ENCODE measurements at regions not wholly inside any gene's neighbourhood (a gene's known extent, or its start where the extent isn't known, plus 50 kb on each side); places are given as distances from the start of the nearest gene placed in this dataset.

DNA sequence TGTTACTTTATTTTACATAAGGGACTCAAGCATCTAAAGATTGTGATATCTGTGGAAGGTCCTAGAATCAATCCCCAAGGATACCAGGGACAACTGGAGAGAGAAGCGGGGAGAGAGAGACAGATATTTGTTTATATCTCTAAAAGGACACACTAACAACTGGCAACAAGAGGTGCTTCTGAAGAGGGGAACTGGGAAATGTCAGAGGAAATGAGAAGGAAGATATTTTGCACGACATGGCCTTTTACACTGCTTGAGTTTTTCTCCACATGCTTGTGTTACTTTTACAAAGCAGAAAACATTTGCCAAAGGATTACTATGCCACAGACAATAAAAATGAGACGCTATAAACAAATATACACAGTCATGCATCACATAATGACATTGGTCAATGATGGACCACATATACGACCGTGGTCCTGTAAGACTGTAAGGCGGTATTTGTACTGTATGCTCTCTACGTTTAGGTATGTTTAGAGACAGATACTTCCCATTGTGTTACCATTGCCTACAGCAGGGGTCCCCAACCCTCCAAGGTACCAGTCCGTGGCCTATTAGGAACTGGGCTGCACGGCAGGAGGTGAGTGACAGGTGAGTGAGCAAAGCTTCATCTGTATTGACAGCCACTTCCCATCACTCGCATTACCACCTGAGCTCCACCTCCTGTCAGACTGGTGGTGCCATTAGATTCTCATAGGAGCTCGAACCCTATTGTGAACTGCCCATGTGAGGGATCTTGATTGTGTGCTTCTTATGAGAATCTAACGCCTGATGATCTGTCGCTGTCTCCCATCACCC lies 64.6 kb upstream of the PTPN1 start:
- H3K4me1 ChIP-seq (ENCODE audit: insufficient read depth, low read length, poor library complexity, severe bottlenecking), result peaks cover 8% of the 10 kb centered on the region

GRCh38 chr20:50446351-50447101 lies 63.7 kb upstream of the PTPN1 start:
- no peak for TF ChIP-seq EZH2phosphoT487 (IDR thresholded peaks at IDR 0.05; ENCODE audit: borderline replicate concordance)
- TF ChIP-seq CTCF (conservative IDR thresholded peaks at IDR 0.05; ENCODE audit: low read length), result no peak
- no peak overlapping the region for H3K4me2 ChIP-seq (ENCODE audit: low read depth, low read length, poor library complexity, severe bottlenecking)
- peaks cover 2% of the 10 kb centered on the region for H3K4me1 ChIP-seq (ENCODE audit: insufficient read depth, low read length, poor library complexity, severe bottlenecking)
- H3K9ac ChIP-seq (ENCODE audit: low read depth, low read length, poor library complexity, severe bottlenecking), result no peak overlapping the region
- H2AFZ ChIP-seq (ENCODE audit: low read length), result no peak overlapping the region
- no peaks in the 10 kb centered on the region for H3K36me3 ChIP-seq (ENCODE audit: insufficient read depth, low read length)
- H3F3A ChIP-seq (ENCODE audit: low read depth), result no peaks in the 10 kb centered on the region
- no peaks in the 10 kb centered on the region for H3K79me2 ChIP-seq (ENCODE audit: insufficient read depth, low read length)
- H4K20me1 ChIP-seq (ENCODE audit: insufficient read depth, low read length, poor library complexity, severe bottlenecking), result no peaks in the 10 kb centered on the region
- H3K27me3 ChIP-seq (ENCODE audit: insufficient read depth, low read length, poor library complexity, severe bottlenecking), result no peaks in the 10 kb centered on the region
- H3K4me3 ChIP-seq (ENCODE audit: low read length, poor library complexity, severe bottlenecking), result no peak overlapping the region
- no peaks in the 10 kb centered on the region for H3K9me3 ChIP-seq (ENCODE audit: insufficient read depth, low read depth, low read length)
- H3K9me2 ChIP-seq (replicated peaks; ENCODE audit: low read depth, low read length), result no peaks in the 10 kb centered on the region

More for the DNA sequence above, 64.6 kb upstream of the PTPN1 start:
- no peak overlapping the region for H3K9ac ChIP-seq (ENCODE audit: low read depth, low read length, poor library complexity, severe bottlenecking)
- no peaks in the 10 kb centered on the region for H3K9me2 ChIP-seq (replicated peaks; ENCODE audit: low read depth, low read length)
- H3K4me2 ChIP-seq (ENCODE audit: low read depth, low read length, poor library complexity, severe bottlenecking), result no peak overlapping the region
- no peaks in the 10 kb centered on the region for H3K36me3 ChIP-seq (ENCODE audit: insufficient read depth, low read length)
- no peaks in the 10 kb centered on the region for H3K9me3 ChIP-seq (ENCODE audit: insufficient read depth, low read depth, low read length)
- H3F3A ChIP-seq (ENCODE audit: low read depth), result no peaks in the 10 kb centered on the region
- no peak overlapping the region for H2AFZ ChIP-seq (ENCODE audit: low read length)
- H4K20me1 ChIP-seq (ENCODE audit: insufficient read depth, low read length, poor library complexity, severe bottlenecking), result no peaks in the 10 kb centered on the region
- no peak overlapping the region for H3K4me3 ChIP-seq (ENCODE audit: low read length, poor library complexity, severe bottlenecking)
- H3K79me2 ChIP-seq (ENCODE audit: insufficient read depth, low read length), result no peaks in the 10 kb centered on the region
- TF ChIP-seq CTCF (conservative IDR thresholded peaks at IDR 0.05; ENCODE audit: low read length) (no peak), EZH2phosphoT487 (IDR thresholded peaks at IDR 0.05; ENCODE audit: borderline replicate concordance) (no peak)
- H3K27me3 ChIP-seq (ENCODE audit: insufficient read depth, low read length, poor library complexity, severe bottlenecking), result no peaks in the 10 kb centered on the region

DNA sequence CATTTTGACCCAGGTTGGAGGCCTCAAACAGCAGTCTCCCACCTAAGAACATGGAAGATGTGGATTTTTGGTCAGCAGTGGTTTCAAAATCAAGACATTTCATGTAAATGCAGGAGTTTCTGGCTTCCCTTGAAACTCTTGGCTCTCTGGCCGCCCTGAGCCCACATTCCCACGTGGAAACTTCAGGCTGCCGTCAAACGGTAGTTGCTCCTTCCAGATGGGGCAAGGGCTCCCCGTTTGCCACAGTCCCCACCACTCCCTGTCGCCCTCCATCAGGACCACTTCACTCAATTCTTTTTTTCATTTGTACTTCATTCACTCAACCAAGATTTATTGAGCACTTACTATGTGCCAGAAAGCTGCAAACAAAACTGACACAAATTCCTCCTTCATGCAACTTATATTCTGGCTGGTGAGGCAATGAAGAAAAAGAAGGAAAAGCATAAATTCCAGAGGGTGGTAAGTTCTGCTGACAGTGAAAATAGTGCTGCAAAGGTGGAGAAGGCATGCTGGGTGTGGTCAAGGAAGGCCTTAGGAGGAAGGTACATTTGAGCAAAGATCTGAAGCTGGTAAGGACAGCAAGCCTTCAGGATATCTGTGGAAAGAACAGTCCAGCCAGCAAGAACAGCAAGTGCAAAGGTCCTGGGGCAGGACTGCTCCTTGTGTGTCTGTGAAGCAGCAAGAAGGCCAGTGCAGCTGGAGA lies 62.9 kb upstream of the PTPN1 start:
- TF ChIP-seq EZH2phosphoT487 (IDR thresholded peaks at IDR 0.05; ENCODE audit: borderline replicate concordance), result no peak
- no peak for TF ChIP-seq CTCF (conservative IDR thresholded peaks at IDR 0.05; ENCODE audit: low read length)

More for the DNA sequence above, 62.9 kb upstream of the PTPN1 start:
- no peaks in the 10 kb centered on the region for H3K27me3 ChIP-seq (ENCODE audit: insufficient read depth, low read length, poor library complexity, severe bottlenecking)
- H3F3A ChIP-seq (ENCODE audit: low read depth), result no peaks in the 10 kb centered on the region
- no peaks in the 10 kb centered on the region for H3K79me2 ChIP-seq (ENCODE audit: insufficient read depth, low read length)
- no peak overlapping the region for H3K4me2 ChIP-seq (ENCODE audit: low read depth, low read length, poor library complexity, severe bottlenecking)
- no peaks in the 10 kb centered on the region for H3K9me2 ChIP-seq (replicated peaks; ENCODE audit: low read depth, low read length)
- no peak overlapping the region for H2AFZ ChIP-seq (ENCODE audit: low read length)
- H3K9me3 ChIP-seq (ENCODE audit: insufficient read depth, low read depth, low read length), result no peaks in the 10 kb centered on the region
- no peaks in the 10 kb centered on the region for H3K36me3 ChIP-seq (ENCODE audit: insufficient read depth, low read length)
- H3K4me3 ChIP-seq (ENCODE audit: low read length, poor library complexity, severe bottlenecking), result no peak overlapping the region
- no peaks in the 10 kb centered on the region for H3K4me1 ChIP-seq (ENCODE audit: insufficient read depth, low read length, poor library complexity, severe bottlenecking)
- H3K9ac ChIP-seq (ENCODE audit: low read depth, low read length, poor library complexity, severe bottlenecking), result no peak overlapping the region
- H4K20me1 ChIP-seq (ENCODE audit: insufficient read depth, low read length, poor library complexity, severe bottlenecking), result no peaks in the 10 kb centered on the region

All from Loucy (cell line).